Activated CD4-positive, alpha-beta T cell treated with anti-CD3 and anti-CD28 coated beads for 1 hour (primary cell): ENCODE measurements at regions not wholly inside any gene's neighbourhood (a gene's known extent, or its start where the extent isn't known, plus 50 kb on each side); places are given as distances from the start of the nearest gene placed in this dataset.
"Not testable (repeated sequence)": the region's sequence is repeated elsewhere in the genome, so short reads cannot be mapped to it uniquely, and the experiment has no call there.

Experiments used
- DNase-seq: peaks from one replicate; pipeline ENCODE4 v3.0.0-alpha.2; 2020

DNA sequence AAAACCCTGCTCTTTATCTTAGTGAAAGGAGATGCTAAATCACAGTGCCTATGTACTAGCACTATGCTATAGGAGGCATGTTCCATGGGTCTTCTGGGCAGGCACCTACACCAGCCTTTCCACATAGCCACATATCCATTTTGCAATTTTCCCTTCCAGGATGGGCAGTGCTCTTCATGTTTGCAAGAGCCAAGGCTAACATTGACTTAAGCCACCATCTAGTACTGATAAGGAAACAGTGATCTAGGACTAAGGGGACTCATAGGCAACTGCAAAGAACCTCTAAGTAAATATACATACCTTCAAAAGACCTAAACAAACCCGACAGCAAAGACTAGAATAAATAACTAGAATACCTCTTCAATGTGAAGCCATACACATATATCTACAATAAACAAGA, 919.7 kb upstream of the GYPC start:
- DNase-seq = no peak

DNA sequence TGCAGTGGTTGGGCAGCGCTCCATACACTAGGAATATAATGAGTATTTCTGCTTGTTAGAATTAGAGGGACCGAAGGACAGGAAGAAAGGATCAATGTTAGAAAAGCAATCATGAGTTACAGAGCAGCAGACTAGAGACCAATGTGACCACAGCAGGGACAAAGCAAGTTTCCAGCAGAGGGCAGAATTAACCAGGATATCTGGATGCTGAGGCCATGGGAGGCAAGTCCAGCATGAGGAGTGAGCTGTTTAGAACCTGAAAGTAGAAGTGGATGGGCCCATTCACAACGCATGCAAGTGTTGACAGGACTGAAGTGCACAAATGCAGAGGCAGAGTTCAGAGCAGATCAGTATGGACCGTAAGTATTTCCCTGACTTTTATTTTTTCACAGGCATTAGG, 910.4 kb upstream of the GYPC start:
- no peak for DNase-seq

DNA sequence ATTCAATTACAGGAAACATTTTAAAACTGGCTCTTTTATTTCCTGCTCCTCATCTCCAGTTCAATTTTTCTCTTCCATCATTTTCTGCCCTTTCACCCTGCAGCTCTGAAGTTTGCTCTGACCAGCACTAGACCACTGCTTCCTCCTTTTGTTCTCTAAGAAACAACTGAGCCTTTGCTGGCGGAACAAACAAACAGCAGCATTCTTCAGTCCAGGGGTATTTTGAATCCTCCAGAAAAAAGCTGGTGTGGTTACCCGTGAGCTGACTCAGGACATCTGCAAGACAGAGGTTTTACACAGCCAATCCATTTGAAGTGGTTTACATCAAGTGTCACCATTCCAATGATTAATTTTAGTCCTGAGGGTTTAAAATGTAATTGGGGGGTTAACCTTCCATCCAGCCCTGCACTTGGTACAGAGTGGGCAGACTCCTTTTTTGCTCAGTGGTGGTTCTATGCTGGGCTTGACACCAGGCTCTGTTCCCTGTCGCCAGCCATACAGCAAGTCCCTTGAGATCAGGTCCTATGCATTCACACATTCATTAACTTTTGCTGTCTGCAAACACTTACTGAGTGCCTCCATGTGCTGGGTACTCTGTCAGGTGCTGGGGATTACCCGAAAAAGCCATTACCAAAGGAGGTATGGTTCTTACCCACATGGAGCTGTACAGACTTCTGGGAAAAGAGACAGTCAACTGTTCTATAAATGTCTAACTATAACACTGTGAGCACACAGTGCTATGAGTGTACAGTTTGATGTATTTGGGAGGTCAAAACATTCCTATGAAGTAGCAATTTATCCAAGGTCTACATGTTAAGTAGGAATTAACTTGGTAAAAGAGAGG, 909.4 kb upstream of the GYPC start:
- DNase-seq = no peak

DNA sequence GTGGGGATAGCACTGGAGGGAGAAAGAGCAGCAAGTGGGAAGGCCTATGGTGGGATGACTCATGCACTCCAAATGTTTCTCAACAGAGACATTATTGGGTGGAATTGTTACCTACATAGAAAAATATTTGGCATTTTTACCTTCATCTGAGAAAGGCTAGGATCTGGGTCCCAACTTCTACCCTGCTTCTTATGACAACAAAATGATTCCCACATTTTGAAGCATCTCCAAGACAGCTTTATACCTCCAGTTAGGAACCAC, 908.9 kb upstream of the GYPC start:
- no peak for DNase-seq

- DNase-seq = no peak
Observed at GRCh38 chr2:125756431-125756830, 899.5 kb upstream of the GYPC start.

DNA sequence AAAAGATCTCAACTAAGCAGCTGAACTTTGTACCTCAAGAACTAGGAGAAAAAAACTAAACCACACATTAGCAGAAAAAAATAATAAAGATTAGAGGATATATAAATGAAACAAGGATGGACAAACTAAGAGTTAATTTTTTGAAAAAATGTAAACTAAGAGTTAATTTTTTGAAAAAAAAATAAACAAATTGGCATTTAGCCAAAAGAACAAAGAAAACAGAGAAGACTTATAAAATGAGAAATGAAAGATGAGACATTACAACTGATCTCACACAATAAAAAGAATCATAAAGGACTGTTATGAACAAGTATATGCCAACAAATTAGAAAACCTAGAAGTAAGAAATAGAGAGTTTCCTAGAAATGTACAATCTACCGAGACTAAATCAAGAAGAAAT, 859.2 kb upstream of the GYPC start:
- DNase-seq = no peak

DNA sequence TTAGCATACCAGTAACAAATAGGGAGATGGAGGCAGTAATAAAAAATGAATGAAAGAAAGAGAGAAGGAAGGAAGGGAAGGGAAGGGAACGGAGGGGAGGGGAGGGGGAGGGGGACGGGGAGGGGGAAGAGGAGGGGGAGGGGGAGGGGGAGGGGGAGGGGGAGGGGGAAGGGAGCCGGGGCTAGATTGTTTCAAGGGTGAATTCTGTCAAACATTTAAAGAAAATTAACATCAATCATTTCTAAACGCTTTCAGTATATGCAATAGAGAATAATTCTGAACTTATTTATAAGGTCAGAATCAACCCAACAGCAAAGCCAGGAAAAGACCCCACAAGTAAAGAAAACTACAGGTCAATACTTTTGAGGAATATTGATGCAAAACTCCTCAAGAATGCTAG, 858.8 kb upstream of the GYPC start:
- no peak for DNase-seq

GRCh38 chr2:125822746-125823145, 833.2 kb upstream of the GYPC start:
- DNase-seq = no peak

GRCh38 chr2:125825781-125826180, 830.2 kb upstream of the GYPC start:
- DNase-seq = not testable (repeated sequence)

GRCh38 chr2:125837128-125837527, 818.8 kb upstream of the GYPC start:
- no peak for DNase-seq

- DNase-seq = no peak
Observed at GRCh38 chr2:125837611-125838010, 818.3 kb upstream of the GYPC start.

DNA sequence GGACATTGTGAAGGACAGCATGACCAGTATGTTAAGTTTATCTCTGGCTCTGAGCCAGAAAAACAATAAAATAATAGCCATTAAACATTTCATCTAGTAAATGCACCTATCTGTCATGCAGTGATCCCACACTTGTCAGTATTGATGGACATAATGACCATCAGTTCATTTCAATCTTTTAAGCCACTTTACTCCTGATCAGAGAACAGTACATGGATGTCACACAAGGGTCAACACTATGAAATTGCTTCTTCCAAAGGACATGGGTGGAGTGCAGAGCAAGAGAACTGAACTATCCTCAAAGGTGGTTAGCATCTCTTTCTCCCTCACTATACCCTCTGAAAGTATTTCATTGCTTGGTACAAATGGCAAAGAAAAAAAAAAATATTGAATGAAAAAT, 816.0 kb upstream of the GYPC start:
- no peak for DNase-seq

GRCh38 chr2:125842041-125842440, 813.9 kb upstream of the GYPC start:
- no peak for DNase-seq

DNA sequence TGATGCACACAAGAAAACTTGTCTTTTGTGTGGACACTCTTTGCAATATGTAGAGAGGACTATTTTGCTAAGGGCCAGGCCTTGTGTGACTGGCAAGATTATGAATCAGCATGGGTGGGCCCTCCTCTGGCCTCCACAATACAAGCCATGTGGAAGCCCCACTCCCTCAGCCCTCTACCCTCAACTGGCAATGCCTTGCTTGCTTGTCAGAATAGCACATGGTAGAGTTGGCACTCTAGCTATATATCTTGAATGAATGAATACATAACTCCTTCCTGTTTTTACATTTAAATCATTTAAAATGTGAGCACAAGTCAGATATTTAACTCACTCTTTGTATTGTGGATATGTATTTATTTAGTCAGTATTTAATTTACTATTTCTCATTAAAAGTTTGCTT, 805.4 kb upstream of the GYPC start:
- DNase-seq = no peak

DNA sequence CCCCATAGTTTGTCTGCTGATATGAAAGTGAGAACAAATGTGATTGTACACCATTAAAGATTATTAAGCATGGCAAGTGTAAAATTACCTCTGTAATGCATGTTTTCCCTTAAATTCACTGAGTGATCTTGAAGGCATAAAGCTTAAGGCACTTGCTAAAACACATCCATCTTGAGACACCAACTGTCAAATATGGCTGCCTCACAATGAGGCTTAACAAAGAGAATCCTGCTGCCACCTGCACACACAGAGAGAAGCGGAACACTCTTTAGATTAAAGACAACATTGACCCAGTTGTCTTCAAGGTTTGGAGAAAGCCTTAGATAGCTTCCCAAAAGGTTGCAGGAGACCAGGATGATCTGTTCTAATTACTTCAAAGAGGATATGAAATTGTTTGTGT, 803.6 kb upstream of the GYPC start:
- no peak for DNase-seq

GRCh38 chr2:125853626-125854025, 802.3 kb upstream of the GYPC start:
- DNase-seq = no peak

- DNase-seq = no peak
Observed at GRCh38 chr2:125855204-125855603, 800.8 kb upstream of the GYPC start.

GRCh38 chr2:125857971-125858794, 797.8 kb upstream of the GYPC start:
- no peak for DNase-seq

DNA sequence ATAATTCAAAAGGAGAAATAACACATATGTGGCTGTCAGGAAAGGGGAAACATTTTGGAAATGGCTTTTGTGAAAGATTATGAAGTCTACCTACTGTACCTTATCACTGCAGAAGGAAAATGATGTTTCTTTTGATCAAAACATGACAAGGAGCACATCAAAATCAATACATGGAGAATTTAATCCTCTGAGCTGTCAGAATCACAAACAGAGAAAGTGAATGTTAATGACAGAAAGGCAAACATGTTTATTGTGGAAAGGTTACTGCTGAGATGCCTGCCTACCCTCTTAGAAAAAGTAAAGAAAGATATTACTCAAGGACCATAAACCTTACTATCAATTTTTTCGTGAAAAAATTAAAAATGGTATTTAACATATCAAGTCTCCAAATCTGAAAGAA, 794.5 kb upstream of the GYPC start:
- DNase-seq = no peak

- no peak for DNase-seq
Observed at GRCh38 chr2:125867908-125868307, 788.0 kb upstream of the GYPC start.

DNA sequence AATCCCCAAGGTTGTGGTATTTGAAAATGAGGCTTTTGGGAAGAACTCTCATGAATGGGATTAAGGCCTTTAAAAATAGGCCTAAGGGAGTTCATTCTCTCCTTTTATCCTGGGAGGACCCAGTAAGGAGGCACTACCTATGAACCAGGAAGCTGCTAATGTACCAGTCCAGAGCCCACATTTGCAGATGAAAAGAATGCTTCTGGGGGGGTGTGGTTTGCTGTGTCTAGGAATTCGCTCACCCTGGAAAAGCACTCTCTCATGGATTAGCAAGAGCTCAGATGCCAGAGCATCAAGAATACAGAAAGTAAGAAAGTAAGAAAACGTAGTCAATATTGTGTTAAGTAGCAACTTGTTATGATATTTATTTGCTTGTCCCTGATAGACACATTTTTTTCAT, 785.7 kb upstream of the GYPC start:
- no peak for DNase-seq

GRCh38 chr2:125870746-125871145, 785.2 kb upstream of the GYPC start:
- DNase-seq = no peak

GRCh38 chr2:125874564-125874963, 781.4 kb upstream of the GYPC start:
- no peak for DNase-seq

GRCh38 chr2:125885340-125885739, 770.6 kb upstream of the GYPC start:
- no peak for DNase-seq

DNA sequence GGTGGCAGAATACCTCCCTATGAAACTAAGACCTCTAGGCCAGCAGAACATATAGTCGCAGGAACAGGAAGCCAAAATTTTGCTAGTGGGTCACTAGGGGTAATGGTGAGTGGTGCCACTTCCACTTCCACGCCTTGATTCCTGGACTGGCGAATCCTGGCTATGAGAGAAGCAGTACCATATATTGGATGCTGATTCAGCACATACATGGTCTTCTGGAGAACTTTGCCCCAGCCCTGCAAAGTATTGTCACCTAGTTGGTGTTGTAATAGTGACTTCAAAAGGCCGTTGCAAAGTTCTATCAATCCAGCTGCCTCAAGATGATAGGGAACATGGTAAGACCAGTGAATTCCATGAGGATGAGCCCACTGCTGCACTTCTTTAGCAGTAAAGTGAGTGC, 769.8 kb upstream of the GYPC start:
- DNase-seq = no peak
